GM18508 (cell line): ENCODE measurements at regions not wholly inside any gene's neighbourhood (a gene's known extent, or its start where the extent isn't known, plus 50 kb on each side); places are given as distances from the start of the nearest gene placed in this dataset.
A peak's percentile ranks its signal among the peaks of the same experiment; 100 is the strongest.
"Not testable (repeated sequence)": the region's sequence is repeated elsewhere in the genome, so short reads cannot be mapped to it uniquely, and the experiment has no call there.

ENCODE experiments used
- ATAC-seq: cut with Tn5 transposase; IDR thresholded peaks from one replicate; pipeline ENCODE4 v1.9.1; 2021; ENCODE audit warnings: moderate number of reproducible peaks; ENCODE audit not compliant: insufficient read depth, unreplicated experiment

DNA sequence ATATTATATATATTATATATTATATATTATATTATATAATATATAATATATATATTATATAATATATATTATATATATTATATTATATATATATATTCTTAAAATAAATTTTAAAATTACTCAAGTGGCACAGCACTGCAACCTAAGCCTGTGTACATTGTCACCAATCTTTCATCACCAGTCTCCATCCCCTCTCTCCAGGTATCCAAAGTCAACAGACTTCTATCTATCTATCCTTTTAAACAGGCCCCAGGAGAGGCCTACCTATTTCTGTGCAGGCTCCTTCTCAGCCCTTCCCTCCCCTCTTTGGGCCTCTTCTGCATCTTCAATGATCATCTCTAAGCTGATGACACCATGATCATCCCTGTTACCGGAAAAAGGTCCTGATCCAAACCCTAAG is 111.7 kb downstream of the RHOU start:
- no peak for ATAC-seq

DNA sequence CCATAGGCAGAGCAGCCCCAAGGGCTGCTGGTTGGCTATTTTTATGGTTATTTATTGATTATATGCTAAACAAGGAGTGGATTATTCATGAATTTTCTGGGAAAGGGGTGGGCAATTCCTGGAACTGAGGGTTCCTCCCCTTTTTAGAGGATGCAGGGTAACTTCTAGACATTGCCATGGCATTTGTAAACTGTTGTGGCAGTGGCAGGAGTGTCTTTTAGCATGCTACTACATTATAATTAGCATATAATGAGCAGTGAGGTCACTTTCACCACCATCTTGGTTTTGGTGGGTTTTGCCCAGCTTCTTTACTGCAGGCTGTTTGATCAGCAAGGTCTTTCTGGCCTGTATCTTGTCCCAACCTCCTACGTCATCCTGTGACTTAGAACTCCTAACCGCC is 112.2 kb downstream of the RHOU start:
- not testable (repeated sequence) for ATAC-seq

DNA sequence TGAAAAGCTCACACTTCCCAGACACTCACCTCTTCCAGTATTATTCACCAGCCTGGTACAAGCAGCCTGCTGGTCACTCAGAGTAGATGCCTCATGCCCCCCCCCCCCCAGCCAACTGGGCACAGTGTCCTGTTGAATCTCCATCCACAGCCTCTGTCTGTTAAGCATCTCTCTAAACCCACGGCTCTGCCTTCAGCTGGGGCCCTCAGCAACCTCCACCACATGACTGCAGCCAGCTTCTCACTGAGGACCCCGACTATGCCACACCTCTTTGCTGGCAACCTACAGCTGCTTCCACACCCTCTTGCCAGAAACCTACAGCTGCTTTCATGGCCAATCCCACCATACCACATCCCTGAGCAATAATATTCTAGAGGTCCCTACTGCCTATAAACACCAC is 113.1 kb downstream of the RHOU start:
- no peak for ATAC-seq

- ATAC-seq = peak; percentile 87
These were observed 113.8 kb downstream of the RHOU start for GRCh38 chr1:228849011-228849541.

- ATAC-seq = no peak
These were observed 115.1 kb downstream of the RHOU start for GRCh38 chr1:228850141-228851100.

- ATAC-seq = no peak
These were observed 115.9 kb downstream of the RHOU start for GRCh38 chr1:228851193-228851592.

DNA sequence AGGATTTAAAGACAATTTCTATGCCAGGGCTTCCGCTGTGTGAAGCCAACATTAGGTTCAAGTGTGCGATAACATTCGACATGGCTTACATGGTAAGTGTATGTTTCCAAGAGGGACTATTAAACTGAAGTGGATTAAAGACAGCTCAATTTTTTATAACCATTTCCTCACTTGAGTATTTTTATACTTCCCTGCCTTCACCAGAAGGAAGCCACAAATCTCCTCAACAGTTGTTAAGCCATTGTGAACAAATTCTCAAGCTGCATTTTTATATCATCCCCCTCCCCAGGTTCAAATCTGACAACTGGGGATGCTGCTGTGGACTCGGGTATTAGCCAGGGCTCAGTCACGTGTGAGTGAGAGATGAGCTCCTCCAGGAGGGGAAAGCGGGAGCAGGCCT is 116.3 kb downstream of the RHOU start:
- ATAC-seq = no peak

- ATAC-seq = no peak
These were observed 116.7 kb downstream of the RHOU start for GRCh38 chr1:228852024-228852423.

- ATAC-seq = no peak
These were observed 117.3 kb downstream of the RHOU start for GRCh38 chr1:228852511-228853088.

DNA sequence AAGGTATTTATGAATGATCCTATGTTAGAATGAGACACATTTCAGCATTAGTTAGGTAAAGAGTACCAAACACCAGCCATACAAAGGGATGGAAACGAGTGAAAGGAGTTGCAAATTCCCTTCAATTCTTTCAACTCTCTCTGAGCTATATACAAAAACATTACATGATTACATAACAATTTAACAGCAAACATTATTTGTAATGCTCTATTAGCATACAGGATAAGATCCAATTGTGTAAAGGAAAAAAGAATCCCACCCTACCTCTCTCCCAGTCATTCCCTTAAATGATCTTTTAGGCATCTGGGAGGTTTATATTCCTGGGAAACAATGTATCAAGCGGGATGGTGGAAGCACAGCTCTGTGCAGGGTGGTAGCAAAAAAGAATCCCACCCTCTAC is 117.9 kb downstream of the RHOU start:
- no peak for ATAC-seq

GRCh38 chr1:228853637-228854036 is 118.4 kb downstream of the RHOU start:
- ATAC-seq = no peak

- ATAC-seq = no peak
These were observed 119.6 kb downstream of the RHOU start for GRCh38 chr1:228854907-228855306.

DNA sequence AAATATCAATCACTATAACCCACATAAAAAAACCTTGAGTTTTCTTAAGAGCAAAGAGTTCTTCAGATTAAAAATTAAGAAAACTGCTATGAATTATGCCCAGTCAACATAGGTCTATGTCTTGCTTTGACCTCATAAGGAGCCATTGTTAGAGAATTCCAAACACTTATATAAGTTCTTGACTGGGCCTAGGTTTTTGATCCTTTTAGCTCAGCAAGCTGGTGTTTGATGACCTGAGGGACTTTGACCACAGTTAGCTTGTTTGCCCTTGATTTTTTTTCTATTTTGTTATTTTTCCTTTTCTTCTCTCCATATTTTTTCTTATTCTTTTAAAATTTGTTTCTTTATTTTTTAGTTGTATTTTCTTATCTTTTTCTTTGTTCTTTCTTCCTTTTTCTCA is 122.3 kb downstream of the RHOU start:
- no peak for ATAC-seq

- ATAC-seq = no peak
These were observed 125.9 kb downstream of the RHOU start for GRCh38 chr1:228860911-228861831.

GRCh38 chr1:228861832-228862180 is 126.5 kb downstream of the RHOU start:
- no peak for ATAC-seq

GRCh38 chr1:228862542-228863505 is 127.5 kb downstream of the RHOU start:
- ATAC-seq = no peak

GRCh38 chr1:228863776-228864175 is 128.5 kb downstream of the RHOU start:
- ATAC-seq = no peak

DNA sequence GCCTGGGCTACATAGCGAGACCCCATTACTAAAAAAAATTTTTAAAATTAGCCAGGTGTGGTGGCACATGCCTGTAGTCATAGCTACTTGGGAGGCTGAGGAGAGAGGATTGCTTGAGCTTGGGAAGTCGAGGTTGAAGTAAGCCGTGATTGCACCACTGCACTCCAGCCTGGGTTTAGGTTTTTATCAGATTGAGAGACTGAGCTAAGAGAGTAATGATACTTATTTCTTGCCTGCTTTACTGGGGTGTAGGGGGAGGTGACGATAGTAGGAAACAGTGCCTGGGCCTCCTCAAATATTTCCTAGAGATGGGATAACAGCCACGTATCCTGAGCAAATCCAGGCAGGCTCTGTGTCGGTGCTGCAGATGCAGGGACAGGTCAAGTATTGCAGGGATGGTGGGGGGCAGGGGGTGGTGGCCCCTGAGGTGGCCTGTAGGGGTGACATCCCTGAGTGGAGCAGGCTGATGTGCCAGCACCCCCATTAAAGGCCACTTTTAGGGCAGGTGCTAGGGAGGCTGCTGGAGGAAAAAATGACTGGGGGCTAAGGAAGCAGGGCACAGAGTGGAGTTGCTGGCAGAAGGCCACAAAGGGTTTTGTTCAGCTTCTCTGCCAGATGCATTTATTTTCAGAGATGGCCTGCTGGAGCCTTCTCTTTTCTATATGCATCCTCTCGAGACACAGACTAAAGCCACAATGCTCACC is 130.5 kb downstream of the RHOU start:
- ATAC-seq = no peak

DNA sequence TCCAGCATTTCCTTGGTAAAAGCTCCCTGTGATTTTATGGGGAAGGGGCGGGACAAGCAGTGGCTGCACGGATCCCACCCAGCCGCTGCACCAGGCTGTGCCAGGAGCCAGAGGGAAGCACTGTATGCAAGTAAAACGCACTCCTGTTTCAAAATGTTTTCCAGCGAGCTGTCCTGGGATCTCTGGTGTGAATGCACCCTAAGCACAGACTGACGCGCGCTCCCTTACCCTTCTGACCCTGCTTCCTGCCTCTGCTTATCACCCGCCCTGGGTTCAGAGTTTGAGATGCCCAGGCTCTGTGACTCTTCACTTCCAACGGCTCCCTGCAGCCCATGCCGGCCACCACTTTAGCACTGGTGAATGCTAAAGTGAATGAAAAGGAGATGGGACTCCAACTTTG is 131.2 kb downstream of the RHOU start:
- no peak for ATAC-seq
